Panc1 (cell line): ENCODE measurements at regions not wholly inside any gene's neighbourhood (a gene's known extent, or its start where the extent isn't known, plus 50 kb on each side); places are given as distances from the start of the nearest gene placed in this dataset.

ENCODE experiments used
- ATAC-seq: fragments of 200-7000 bp; cut with Tn5 transposase; 2 replicates; pipeline ENCODE4 v1.9.1; 2020; ENCODE audit warnings: mild to moderate bottlenecking, moderate library complexity
- BruUV-seq: library from RNA; stranded (reverse); fragments of 400-500 nt; replicated peaks from 2 replicates; lab custom pipeline; 2021; lab: Mats Ljungman, UMichigan
- CTCF ChIA-PET: fragments of 300-600 bp; sonication (Branson Sonifier 250); formaldehyde crosslinking; loops from one replicate; lab custom pipeline; 2022; ENCODE audit warnings: antibody characterized with exemption; lab: Charles Lee
- POLR2A ChIA-PET: fragments of 300-600 bp; sonication (Branson Sonifier 250); formaldehyde crosslinking; loops from one replicate; lab custom pipeline; 2022; ENCODE audit warnings: antibody characterized with exemption; lab: Charles Lee
- DNase-seq: peaks from one replicate; pipeline ENCODE4 v3.0.0-alpha.2; 2010; ENCODE audit warnings: low read depth, low spot score
- H3K27ac ChIP-seq: 2 replicates; pipeline ENCODE4 v1.5.1; 2011; ENCODE audit warnings: mild to moderate bottlenecking, low read length, inconsistent platforms
- H3K27me3 ChIP-seq: fragments of 200-500 bp; sonication (Bioruptor generic); 2 replicates; pipeline ENCODE4 v1.6.0; 2014; ENCODE audit warnings: low read length, inconsistent platforms; ENCODE audit not compliant: control insufficient read depth, insufficient read depth
- H3K36me3 ChIP-seq: fragments of 200-500 bp; sonication (Bioruptor generic); 2 replicates; pipeline ENCODE4 v1.5.1; 2014; ENCODE audit warnings: inconsistent platforms, mild to moderate bottlenecking, low read length, moderate library complexity; ENCODE audit not compliant: control insufficient read depth, insufficient read depth
- H3K4me1 ChIP-seq: 2 replicates; pipeline ENCODE4 v1.5.1; 2011; ENCODE audit warnings: inconsistent platforms, mild to moderate bottlenecking, low read length, moderate library complexity; ENCODE audit not compliant: control insufficient read depth, insufficient read depth
- H3K4me3 ChIP-seq, 2 experiments: 2 replicates each; pipeline ENCODE4 v1.5.1; 2011 to 2012; ENCODE audit warnings: low read depth in 2 of 2, low read length in 2 of 2, mild to moderate bottlenecking in 2 of 2, inconsistent platforms in 1 of 2, moderate library complexity in 1 of 2
- H3K9me3 ChIP-seq: fragments of 200-500 bp; sonication (Bioruptor generic); 2 replicates; pipeline ENCODE4 v1.5.1; 2014; ENCODE audit warnings: low read depth, mild to moderate bottlenecking, inconsistent platforms, low read length, moderate library complexity; ENCODE audit not compliant: control insufficient read depth, insufficient read depth
- CTCF ChIP-seq: fragments of 450-650 bp; IDR thresholded peaks from 2 replicates; pipeline ENCODE4 v1.5.1; 2017; ENCODE audit warnings: mild to moderate bottlenecking
- POLR2AphosphoS5 ChIP-seq: IDR thresholded peaks from 2 replicates; pipeline ENCODE4 v1.6.1; 2012; ENCODE audit warnings: mild to moderate bottlenecking, low read depth, low read length, moderate library complexity
- REST ChIP-seq, 2 experiments: IDR thresholded peaks; 2 replicates each; pipeline ENCODE4 v1.6.1; 2011 to 2012; ENCODE audit warnings: low read depth in 2 of 2, control low read depth in 1 of 2, low read length in 1 of 2, mild to moderate bottlenecking in 1 of 2, moderate library complexity in 1 of 2; ENCODE audit not compliant: insufficient read depth in 1 of 2
- SIN3A ChIP-seq: IDR thresholded peaks from 2 replicates; pipeline ENCODE4 v1.6.1; 2012; ENCODE audit warnings: low read depth, mild to moderate bottlenecking, low read length, moderate library complexity, borderline replicate concordance; ENCODE audit not compliant: insufficient read depth
- TCF7L2 ChIP-seq: IDR thresholded peaks from 2 replicates; pipeline ENCODE4 v1.6.1; 2011; ENCODE audit warnings: mild to moderate bottlenecking, low read depth, low read length, inconsistent platforms
- in situ Hi-C: cut with HindIII; loops from 2 replicates; pipeline ENCODE4 v1.10.0; 2016; ENCODE audit warnings: low sequenced_read_pairs, low pct_unique_long_range_greater_than_20kb
- intact Hi-C: fragments of 100-400 bp; cut with micrococcal nuclease; formaldehyde crosslinking; loops from one replicate; pipeline ENCODE4 v1.10.0; 2022; ENCODE audit not compliant: unreplicated experiment

GRCh38 chr14:106651016-106651415 is 1124.6 kb downstream of the TMEM121 start:
- ATAC-seq (no peak), DNase-seq (no peak)
- TF ChIP-seq CTCF (no peak), POLR2AphosphoS5 (no peak), REST (IDR thresholded peaks at IDR 0.05; ENCODE audit: insufficient read depth in 1 of 2, low read depth in 2 of 2, low read length in 1 of 2) (no peak), TCF7L2 (no peak), SIN3A (no peak)
- BruUV-seq = no TSS peak
- ChIA-PET CTCF (no interaction called here), POLR2A (no interaction called here)
- in situ Hi-C loops (no loop called here), intact Hi-C loops (no loop called here)
- no peaks in the 10 kb centered on the region for H3K36me3 ChIP-seq
- no peak overlapping the region for H3K4me3 ChIP-seq
- no peak overlapping the region for H3K27ac ChIP-seq
- H3K27me3 ChIP-seq = no peaks in the 10 kb centered on the region
- H3K9me3 ChIP-seq = no peaks in the 10 kb centered on the region
- no peaks in the 10 kb centered on the region for H3K4me1 ChIP-seq

- Histone ChIP-seq H3K36me3 (no peaks in the 10 kb centered on the region), H3K4me1 (no peaks in the 10 kb centered on the region), H3K27ac (no peak overlapping the region), H3K27me3 (no peaks in the 10 kb centered on the region), H3K4me3 (no peak overlapping the region), H3K9me3 (no peaks in the 10 kb centered on the region)
- in situ Hi-C loops = no loop called here
- BruUV-seq = no TSS peak
- intact Hi-C loops = no loop called here
- DNase-seq (no peak), ATAC-seq (no peak)
- TF ChIP-seq CTCF = no peak
- TF ChIP-seq TCF7L2 = no peak
- TF ChIP-seq POLR2AphosphoS5 = no peak
- no peak for TF ChIP-seq REST (IDR thresholded peaks at IDR 0.05; ENCODE audit: insufficient read depth in 1 of 2, low read depth in 2 of 2, low read length in 1 of 2)
- no peak for TF ChIP-seq SIN3A
- POLR2A ChIA-PET = no interaction called here
- CTCF ChIA-PET = no interaction called here
Observed at GRCh38 chr14:106652494-106652893, 1126.1 kb downstream of the TMEM121 start.
